Progenitor cell of endocrine pancreas (in vitro differentiated cells): ENCODE measurements at regions not wholly inside any gene's neighbourhood (a gene's known extent, or its start where the extent isn't known, plus 50 kb on each side); places are given as distances from the start of the nearest gene placed in this dataset.

Experiments
- DNase-seq: peaks from one replicate; pipeline ENCODE4 v3.0.0; 2021; ENCODE audit warnings: low spot score; ENCODE audit not compliant: unreplicated experiment
- H3K27ac Mint-ChIP-seq: 2 replicates; pipeline ENCODE4 v1.8.0; 2021; ENCODE audit warnings: mild to moderate bottlenecking, moderate library complexity, mixed read lengths
- H3K27me3 Mint-ChIP-seq: 2 replicates; pipeline ENCODE4 v1.8.0; 2021; ENCODE audit warnings: mixed read lengths
- H3K36me3 Mint-ChIP-seq: 2 replicates; pipeline ENCODE4 v1.8.0; 2022; ENCODE audit warnings: mixed read lengths; ENCODE audit not compliant: insufficient read depth
- H3K4me1 Mint-ChIP-seq: 2 replicates; pipeline ENCODE4 v1.8.0; 2021; ENCODE audit warnings: low read depth, mixed read lengths
- H3K4me3 Mint-ChIP-seq: 2 replicates; pipeline ENCODE4 v1.8.0; 2021; ENCODE audit warnings: low read depth, mild to moderate bottlenecking, moderate library complexity, mixed read lengths
- H3K9me3 Mint-ChIP-seq: 2 replicates; pipeline ENCODE4 v1.8.0; 2021; ENCODE audit warnings: low read depth, mixed read lengths
- CTCF ChIP-seq: fragments of 200-600 bp; sonication (generic); IDR thresholded peaks from one replicate; pipeline ENCODE4 v1.5.0; 2021; ENCODE audit warnings: antibody characterized with exemption, mild to moderate bottlenecking; ENCODE audit not compliant: unreplicated experiment

GRCh38 chr10:128507066-128507465 lies 380.8 kb upstream of the MKI67 start:
- H3K27me3 Mint-ChIP-seq, result peaks cover 21% of the 10 kb centered on the region
- no peaks in the 10 kb centered on the region for H3K4me1 Mint-ChIP-seq
- no peak for DNase-seq
- no peak overlapping the region for H3K27ac Mint-ChIP-seq
- H3K36me3 Mint-ChIP-seq, result no peaks in the 10 kb centered on the region
- H3K9me3 Mint-ChIP-seq, result peaks cover 6% of the 10 kb centered on the region
- no peak for TF ChIP-seq CTCF
- H3K4me3 Mint-ChIP-seq, result no peak overlapping the region

GRCh38 chr10:128511284-128511683 lies 385.1 kb upstream of the MKI67 start:
- no peak for DNase-seq
- Mint-ChIP-seq H3K27ac (no peak overlapping the region), H3K4me1 (no peaks in the 10 kb centered on the region), H3K27me3 (peaks cover 17% of the 10 kb centered on the region), H3K9me3 (peaks cover 6% of the 10 kb centered on the region), H3K4me3 (no peak overlapping the region), H3K36me3 (no peaks in the 10 kb centered on the region)
- no peak for TF ChIP-seq CTCF

DNA sequence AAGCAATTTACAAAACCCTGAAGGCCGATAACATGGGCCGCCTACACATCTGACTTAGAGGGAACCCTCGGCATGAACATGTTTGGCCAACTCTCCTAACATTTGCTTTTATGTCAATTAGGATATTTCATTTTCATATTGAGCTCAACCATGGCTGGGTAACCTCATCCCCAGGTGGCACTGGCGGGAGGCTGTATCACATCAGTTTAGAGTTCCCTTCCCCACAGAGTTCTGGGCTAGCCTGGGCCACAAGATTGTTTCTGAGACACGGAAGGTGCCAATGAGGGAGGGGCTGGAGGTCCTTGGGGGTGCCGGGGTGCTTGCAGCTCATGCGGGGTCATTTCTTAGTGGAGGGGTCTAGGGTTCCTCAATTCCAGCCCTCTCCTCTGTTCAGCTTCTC lies 386.5 kb upstream of the MKI67 start:
- peaks cover 25% of the 10 kb centered on the region for H3K27me3 Mint-ChIP-seq
- H3K9me3 Mint-ChIP-seq, result peaks cover 5% of the 10 kb centered on the region
- TF ChIP-seq CTCF, result no peak
- no peak overlapping the region for H3K27ac Mint-ChIP-seq
- H3K36me3 Mint-ChIP-seq, result no peaks in the 10 kb centered on the region
- H3K4me3 Mint-ChIP-seq, result no peak overlapping the region
- H3K4me1 Mint-ChIP-seq, result no peaks in the 10 kb centered on the region
- DNase-seq, result no peak

- peaks cover 31% of the 10 kb centered on the region for H3K27me3 Mint-ChIP-seq
- H3K36me3 Mint-ChIP-seq, result no peaks in the 10 kb centered on the region
- H3K27ac Mint-ChIP-seq, result no peak overlapping the region
- H3K4me1 Mint-ChIP-seq, result no peaks in the 10 kb centered on the region
- H3K9me3 Mint-ChIP-seq, result no peaks in the 10 kb centered on the region
- DNase-seq, result no peak
- TF ChIP-seq CTCF, result no peak
- H3K4me3 Mint-ChIP-seq, result no peak overlapping the region
Measured at GRCh38 chr10:128514536-128514935, 388.3 kb upstream of the MKI67 start.

GRCh38 chr10:128516180-128516579 lies 390.0 kb upstream of the MKI67 start:
- Mint-ChIP-seq H3K27me3 (peaks cover 25% of the 10 kb centered on the region), H3K9me3 (no peaks in the 10 kb centered on the region), H3K4me1 (no peaks in the 10 kb centered on the region), H3K36me3 (no peaks in the 10 kb centered on the region), H3K27ac (no peak overlapping the region), H3K4me3 (no peak overlapping the region)
- TF ChIP-seq CTCF, result no peak
- no peak for DNase-seq
